Retina (tissue), 1 donor: ENCODE measurements at regions not wholly inside any gene's neighbourhood (a gene's known extent, or its start where the extent isn't known, plus 50 kb on each side); places are given as distances from the start of the nearest gene placed in this dataset.

Experiments used
- DNase-seq: peaks from one replicate; pipeline ENCODE4 v3.0.0-alpha.2; 2016

GRCh38 chr20:59403962-59404314, 103.5 kb downstream of the EDN3 start:
- no peak for DNase-seq

DNA sequence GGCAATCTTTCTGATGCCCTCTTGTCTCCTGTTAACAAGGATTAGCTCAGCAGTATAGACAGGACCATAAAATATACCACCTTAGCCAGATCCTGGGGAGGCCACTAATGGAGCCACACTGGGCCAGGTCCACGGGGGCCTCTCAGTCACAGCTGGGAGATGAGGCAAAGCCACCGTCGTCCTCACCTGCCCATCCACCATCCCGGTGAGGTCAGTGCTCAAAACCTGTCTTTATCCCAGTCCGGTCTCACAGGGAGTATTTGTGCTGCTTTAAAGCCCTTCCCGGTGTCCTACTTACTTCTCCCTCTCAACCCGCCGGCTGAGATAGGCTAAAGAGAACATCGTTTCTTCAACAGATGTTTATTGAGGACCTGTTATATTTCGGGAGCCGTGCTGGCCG, 104.3 kb downstream of the EDN3 start:
- peak; percentile 49 for DNase-seq

GRCh38 chr20:59405226-59406200, 105.1 kb downstream of the EDN3 start:
- no peak for DNase-seq

GRCh38 chr20:59406446-59406845, 106.0 kb downstream of the EDN3 start:
- no peak for DNase-seq

GRCh38 chr20:59411170-59411569, 110.8 kb downstream of the EDN3 start:
- no peak for DNase-seq

DNA sequence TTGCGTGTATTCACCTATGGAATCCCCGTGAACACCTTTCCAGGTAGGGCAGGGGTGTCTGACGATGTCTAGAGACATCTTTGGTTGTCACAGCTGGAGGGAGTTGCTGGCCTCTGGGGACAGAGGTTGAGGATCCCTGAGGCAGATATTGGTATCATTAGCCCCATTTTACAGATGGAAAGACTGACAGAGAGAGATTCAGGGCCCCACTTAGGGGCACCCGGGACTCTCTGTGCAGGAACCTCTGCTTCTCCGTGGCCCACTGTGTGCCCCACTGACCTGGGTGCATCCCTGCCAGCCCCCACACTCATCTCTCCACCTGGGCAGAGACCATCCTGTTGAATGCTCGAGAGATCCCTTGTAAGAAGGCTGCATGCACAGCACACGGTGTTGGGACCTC, 111.2 kb downstream of the EDN3 start:
- no peak for DNase-seq

DNA sequence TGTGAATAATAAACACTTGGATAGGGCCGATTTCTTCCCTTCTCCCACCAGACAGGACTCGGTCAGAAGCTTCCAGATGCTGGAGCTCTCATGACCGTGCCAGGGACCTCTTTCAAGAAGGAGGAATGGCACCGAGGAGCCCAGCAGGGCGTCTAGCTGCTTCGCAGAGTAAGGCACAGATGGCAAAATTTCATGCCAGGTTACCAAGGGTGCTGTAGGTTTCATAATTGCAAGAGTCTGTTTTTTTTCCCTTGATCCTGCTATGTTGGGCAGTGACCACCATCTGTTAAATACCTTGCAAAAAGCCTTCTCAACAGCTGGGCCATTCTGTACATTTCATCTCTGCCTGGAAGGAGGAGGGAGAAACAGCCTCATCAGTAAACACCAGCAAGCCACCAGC, 111.8 kb downstream of the EDN3 start:
- peak; percentile 50 for DNase-seq

- DNase-seq: peak; percentile 44
Observed at GRCh38 chr20:59412875-59413284, 112.5 kb downstream of the EDN3 start.

- DNase-seq: peak; percentile 39
Observed at GRCh38 chr20:59413326-59413865, 113.0 kb downstream of the EDN3 start.

DNA sequence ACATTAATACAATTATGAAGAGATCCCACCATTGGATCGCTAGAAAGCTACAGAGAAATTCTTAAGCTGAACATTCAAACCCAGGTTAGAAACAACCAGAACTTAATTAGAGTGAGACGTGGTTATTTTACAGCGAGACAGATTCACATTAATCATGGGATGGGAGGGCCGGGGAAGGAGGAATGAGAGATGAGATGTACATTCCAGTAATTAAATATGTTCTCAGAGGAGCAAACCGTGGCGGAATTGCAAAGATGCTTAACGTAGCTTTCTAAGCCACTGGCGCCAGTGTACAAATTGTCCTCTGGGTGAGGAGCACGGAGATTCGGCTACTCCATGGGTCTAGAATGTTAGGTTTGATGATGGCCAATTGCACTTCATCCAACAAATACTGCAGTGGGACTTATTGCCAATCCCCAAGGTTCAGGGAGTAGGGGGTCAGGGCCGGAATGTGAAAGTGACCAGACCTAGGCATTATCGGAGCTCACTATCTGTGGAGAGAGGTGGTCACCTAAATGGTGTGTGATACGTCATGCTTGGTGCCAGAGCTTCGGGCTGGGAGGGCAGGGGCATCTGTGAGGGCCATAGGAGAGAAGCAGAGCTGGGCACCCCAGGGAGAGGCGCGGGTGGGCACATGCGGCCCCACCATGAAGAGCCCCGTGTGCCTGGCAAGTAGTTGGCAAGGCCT, 114.7 kb downstream of the EDN3 start:
- DNase-seq: no peak

DNA sequence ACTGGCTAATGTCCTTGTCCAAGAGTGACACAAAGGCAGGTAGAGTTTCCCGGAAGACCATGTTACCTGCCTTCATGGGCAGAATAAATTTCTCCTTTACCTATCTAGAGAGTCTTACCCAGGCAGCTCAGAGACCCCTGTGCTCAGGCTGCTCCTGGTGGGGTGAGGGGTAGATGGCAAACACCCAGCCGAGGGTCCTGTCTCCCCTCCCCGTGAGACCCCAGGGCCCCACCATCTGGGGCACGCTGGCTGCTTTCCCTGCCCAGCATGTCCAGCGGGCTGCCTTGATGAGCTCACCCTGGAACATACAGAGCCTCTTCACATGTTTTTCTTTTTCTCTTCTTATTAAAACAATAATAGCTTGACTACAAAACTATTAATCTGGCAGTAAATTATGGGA, 116.5 kb downstream of the EDN3 start:
- no peak for DNase-seq

GRCh38 chr20:59421089-59421488, 120.7 kb downstream of the EDN3 start:
- no peak for DNase-seq

GRCh38 chr20:59421920-59422637, 121.7 kb downstream of the EDN3 start:
- DNase-seq: no peak

DNA sequence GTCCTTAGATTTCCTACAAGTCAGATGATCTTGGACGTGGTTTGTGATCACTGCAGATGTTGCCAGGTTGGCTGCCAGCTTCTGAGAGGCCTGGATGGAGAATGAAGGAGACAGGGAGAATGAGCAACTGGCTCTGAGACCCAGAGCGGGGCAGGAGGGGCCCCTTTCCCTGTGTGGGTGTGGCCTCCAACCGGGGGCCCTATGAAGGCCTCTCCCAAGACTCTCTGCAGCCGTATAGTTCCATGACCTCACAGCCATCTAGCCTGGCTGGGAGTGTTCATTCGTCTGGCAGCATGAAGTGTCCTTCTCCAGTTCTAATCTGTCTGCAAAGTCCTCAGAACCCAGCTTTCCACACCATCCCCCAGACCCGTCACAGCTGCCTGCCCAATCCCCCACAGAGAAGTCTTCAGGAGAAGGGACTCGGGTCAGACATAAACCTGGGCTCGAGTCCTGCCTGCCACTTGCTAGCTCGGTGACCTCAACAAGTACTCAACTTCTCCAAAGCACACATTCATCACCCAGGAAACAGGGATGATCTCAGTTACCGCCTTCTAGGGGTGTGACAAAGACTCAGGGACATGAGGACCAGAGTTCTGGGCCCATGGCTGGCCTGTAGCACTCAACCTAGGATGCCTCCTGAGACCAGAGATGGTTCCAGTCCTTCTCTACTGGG, 122.6 kb downstream of the EDN3 start:
- DNase-seq: no peak

- no peak for DNase-seq
Observed at GRCh38 chr20:59424976-59425375, 124.6 kb downstream of the EDN3 start.

DNA sequence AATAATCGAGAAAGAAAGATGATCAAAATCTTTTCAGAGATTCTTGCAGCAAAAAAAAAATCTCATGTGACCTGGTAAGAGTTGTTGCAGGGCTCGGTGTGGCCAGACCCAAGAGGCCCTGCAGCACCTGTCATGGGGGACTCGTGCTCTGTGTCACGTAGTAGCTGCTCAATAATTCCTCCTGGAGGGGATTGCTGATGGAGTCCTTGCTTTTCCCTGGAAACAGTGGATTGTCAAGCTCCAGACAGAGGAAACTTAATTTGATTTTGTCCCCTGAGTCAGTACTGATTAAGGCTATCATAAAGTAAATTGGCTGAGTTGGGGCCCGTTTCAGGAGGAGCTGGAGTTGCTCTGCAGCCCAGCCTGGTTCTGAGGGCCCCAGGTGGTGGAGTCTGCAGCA, 125.2 kb downstream of the EDN3 start:
- DNase-seq: no peak

- no peak for DNase-seq
Observed at GRCh38 chr20:59428006-59428405, 127.6 kb downstream of the EDN3 start.

GRCh38 chr20:59428441-59429205, 128.2 kb downstream of the EDN3 start:
- DNase-seq: no peak

- DNase-seq: no peak
Observed at GRCh38 chr20:59429396-59429795, 129.0 kb downstream of the EDN3 start.

GRCh38 chr20:59431014-59431413, 130.6 kb downstream of the EDN3 start:
- DNase-seq: no peak

DNA sequence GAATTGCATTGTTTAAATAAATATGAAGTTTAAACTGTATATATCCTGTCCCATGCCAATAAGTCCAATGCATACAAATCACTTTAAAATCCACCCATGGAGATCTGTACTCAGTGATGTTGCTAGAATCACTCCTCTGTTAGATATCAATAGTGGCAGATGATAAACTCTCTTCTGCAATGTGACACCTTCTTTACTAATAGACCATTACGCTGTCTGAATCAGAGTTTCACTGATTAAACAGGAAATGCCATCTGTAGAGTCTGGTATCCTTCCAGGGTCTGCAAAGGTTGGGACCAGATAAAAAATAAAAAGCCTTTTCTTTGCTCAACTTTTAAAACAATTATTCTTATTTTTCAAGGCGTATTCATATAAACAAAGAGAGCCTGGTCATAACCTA, 134.5 kb downstream of the EDN3 start:
- DNase-seq: no peak

DNA sequence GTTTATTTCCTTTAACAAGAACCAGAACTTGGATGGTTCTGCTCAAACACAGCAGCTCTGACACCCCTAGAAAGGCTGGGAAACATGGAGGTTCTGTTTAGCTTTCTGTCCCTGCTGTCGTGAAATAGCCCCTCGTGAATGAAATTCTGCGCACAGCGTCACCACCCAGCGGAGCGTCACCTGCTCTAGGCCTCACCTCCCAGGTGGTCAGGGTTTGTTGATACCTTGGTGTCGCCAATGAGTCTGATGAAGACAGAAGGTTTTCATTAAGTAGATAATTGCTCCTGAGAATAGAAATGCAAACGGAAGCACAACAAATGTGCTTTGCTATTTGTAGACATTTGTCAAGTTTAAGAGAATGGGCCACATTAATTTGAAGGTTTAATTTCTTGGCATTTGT, 135.1 kb downstream of the EDN3 start:
- DNase-seq: no peak
